ENCODE measurements at regions not wholly inside any gene's neighbourhood (a gene's known extent, or its start where the extent isn't known, plus 50 kb on each side); places are given as distances from the start of the nearest gene placed in this dataset.

DNA sequence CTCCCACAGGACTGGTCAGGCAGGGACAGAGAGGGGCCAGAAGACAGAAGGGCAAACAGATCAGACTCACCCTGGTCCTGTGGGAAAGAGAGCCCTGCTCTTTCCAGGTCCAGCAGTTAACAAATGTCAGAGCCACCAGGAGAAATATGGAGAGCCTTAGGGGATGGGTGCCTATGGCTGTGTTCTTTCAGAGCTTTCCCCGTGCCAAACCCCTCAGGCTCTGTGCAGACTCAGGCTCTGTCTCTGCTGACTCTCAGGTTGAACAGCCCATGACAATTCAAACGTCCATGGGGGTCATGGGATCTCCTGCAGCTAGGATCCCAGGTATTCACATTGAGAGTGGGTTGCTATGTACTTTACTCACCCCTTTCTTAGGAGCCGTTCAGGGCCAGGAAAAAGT lies 120.8 kb upstream of the ERBB4 start (continued):
- no peak for TF ChIP-seq KDM1A (IDR thresholded peaks at IDR 0.05; ENCODE audit: borderline replicate concordance)
- TF ChIP-seq DPF2 (IDR thresholded peaks at IDR 0.05): no peak
- TF ChIP-seq RBBP5 (conservative IDR thresholded peaks at IDR 0.05): no peak
- no peak for TF ChIP-seq HDAC2 (IDR thresholded peaks at IDR 0.05)
- no peak for TF ChIP-seq MEF2A (IDR thresholded peaks at IDR 0.05; ENCODE audit: insufficient read depth, low read depth, low read length)
- TF ChIP-seq, protein P1, sequence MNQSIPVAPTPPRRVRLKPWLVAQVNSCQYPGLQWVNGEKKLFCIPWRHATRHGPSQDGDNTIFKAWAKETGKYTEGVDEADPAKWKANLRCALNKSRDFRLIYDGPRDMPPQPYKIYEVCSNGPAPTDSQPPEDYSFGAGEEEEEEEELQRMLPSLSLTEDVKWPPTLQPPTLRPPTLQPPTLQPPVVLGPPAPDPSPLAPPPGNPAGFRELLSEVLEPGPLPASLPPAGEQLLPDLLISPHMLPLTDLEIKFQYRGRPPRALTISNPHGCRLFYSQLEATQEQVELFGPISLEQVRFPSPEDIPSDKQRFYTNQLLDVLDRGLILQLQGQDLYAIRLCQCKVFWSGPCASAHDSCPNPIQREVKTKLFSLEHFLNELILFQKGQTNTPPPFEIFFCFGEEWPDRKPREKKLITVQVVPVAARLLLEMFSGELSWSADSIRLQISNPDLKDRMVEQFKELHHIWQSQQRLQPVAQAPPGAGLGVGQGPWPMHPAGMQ (IDR thresholded peaks at IDR 0.05; ENCODE audit: borderline replicate concordance): no peak
- no peak for TF ChIP-seq ZNF274 (IDR thresholded peaks at IDR 0.05; ENCODE audit: insufficient read depth, insufficient read length)
- TF ChIP-seq, protein P2, sequence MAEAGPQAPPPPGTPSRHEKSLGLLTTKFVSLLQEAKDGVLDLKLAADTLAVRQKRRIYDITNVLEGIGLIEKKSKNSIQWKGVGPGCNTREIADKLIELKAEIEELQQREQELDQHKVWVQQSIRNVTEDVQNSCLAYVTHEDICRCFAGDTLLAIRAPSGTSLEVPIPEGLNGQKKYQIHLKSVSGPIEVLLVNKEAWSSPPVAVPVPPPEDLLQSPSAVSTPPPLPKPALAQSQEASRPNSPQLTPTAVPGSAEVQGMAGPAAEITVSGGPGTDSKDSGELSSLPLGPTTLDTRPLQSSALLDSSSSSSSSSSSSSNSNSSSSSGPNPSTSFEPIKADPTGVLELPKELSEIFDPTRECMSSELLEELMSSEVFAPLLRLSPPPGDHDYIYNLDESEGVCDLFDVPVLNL (IDR thresholded peaks at IDR 0.05; ENCODE audit: low read depth, low read length): no peak

DNA sequence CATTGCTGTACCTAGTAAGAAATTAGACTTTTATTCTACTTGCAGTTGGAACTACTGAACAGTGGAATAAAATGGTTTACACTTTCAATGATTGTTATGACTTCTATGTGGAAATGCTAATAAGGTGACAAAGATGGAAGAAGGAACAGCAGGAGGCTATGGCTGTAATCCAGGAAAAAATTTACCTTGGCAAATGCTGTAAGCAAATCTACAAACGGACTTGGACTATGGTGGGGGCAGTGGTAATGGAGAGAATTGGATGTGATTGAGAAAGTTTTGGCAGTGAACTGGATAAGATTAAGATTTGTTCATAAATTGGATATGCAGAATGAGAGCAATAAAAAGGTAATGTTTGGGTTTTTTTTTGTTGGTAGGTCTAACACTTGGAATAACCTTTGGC lies 111.0 kb upstream of the ERBB4 start:
- no peaks in the 10 kb centered on the region for H4K20me1 ChIP-seq (ENCODE audit: control insufficient read depth, insufficient read depth)
- H3K4me2 ChIP-seq (ENCODE audit: control insufficient read depth, insufficient read depth): no peak overlapping the region
- no TSS peak for BruUV-seq (replicated peaks)
- no peaks in the 10 kb centered on the region for H3K4me1 ChIP-seq (ENCODE audit: control insufficient read depth, insufficient read depth, low read length)
- in situ Hi-C loops (cut with MboI) (no loop called here), intact Hi-C loops (cut with micrococcal nuclease; ENCODE audit: unreplicated experiment) (no loop called here)
- no peak overlapping the region for H3K27ac ChIP-seq (ENCODE audit: control insufficient read depth, insufficient read depth)
- H3K79me2 ChIP-seq (ENCODE audit: control insufficient read depth, insufficient read depth, low read length): no peaks in the 10 kb centered on the region
- no peak overlapping the region for H3K4me3 ChIP-seq
- H3K9ac ChIP-seq (ENCODE audit: control insufficient read depth, insufficient read depth, low read length): no peak overlapping the region
- ATAC-seq (no peak), FAIRE-seq (no peak), DNase-seq (ENCODE audit: low read depth, low spot score) (no peak)
- H2AFZ ChIP-seq (ENCODE audit: control insufficient read depth, low read depth, low read length): no peak overlapping the region
- WGBS (ENCODE audit: insufficient coverage, insufficient replicate concordance, low lambda C conversion rate, missing lambda C conversion rate): 0% methylated on average over 1 of the region's 1 CpG
- RAD21 ChIA-PET (ENCODE audit: unreplicated experiment): no interaction called here
- no peaks in the 10 kb centered on the region for H3K36me3 ChIP-seq (ENCODE audit: control insufficient read depth in 2 of 2, insufficient read depth in 2 of 2, low read length in 1 of 2)
- SMC1A ChIA-PET (ENCODE audit: uncharacterized antibody, unreplicated experiment): no interaction called here
- no peaks in the 10 kb centered on the region for H3K9me3 ChIP-seq (replicated peaks; ENCODE audit: control insufficient read depth, insufficient read depth, low read length)
- POLR2A ChIA-PET: no interaction called here
- CTCF ChIA-PET: no interaction called here
- no peaks in the 10 kb centered on the region; a peak in 1 of 4 replicates for H3K27me3 ChIP-seq (replicated peaks in 1 of 2; ENCODE audit: control insufficient read depth in 2 of 2, insufficient read depth in 2 of 2, low read length in 1 of 2)
- TF ChIP-seq ZBED1 (IDR thresholded peaks at IDR 0.05; ENCODE audit: borderline replicate concordance): no peak
- TF ChIP-seq DPF2 (IDR thresholded peaks at IDR 0.05): no peak
- TF ChIP-seq, protein P3, sequence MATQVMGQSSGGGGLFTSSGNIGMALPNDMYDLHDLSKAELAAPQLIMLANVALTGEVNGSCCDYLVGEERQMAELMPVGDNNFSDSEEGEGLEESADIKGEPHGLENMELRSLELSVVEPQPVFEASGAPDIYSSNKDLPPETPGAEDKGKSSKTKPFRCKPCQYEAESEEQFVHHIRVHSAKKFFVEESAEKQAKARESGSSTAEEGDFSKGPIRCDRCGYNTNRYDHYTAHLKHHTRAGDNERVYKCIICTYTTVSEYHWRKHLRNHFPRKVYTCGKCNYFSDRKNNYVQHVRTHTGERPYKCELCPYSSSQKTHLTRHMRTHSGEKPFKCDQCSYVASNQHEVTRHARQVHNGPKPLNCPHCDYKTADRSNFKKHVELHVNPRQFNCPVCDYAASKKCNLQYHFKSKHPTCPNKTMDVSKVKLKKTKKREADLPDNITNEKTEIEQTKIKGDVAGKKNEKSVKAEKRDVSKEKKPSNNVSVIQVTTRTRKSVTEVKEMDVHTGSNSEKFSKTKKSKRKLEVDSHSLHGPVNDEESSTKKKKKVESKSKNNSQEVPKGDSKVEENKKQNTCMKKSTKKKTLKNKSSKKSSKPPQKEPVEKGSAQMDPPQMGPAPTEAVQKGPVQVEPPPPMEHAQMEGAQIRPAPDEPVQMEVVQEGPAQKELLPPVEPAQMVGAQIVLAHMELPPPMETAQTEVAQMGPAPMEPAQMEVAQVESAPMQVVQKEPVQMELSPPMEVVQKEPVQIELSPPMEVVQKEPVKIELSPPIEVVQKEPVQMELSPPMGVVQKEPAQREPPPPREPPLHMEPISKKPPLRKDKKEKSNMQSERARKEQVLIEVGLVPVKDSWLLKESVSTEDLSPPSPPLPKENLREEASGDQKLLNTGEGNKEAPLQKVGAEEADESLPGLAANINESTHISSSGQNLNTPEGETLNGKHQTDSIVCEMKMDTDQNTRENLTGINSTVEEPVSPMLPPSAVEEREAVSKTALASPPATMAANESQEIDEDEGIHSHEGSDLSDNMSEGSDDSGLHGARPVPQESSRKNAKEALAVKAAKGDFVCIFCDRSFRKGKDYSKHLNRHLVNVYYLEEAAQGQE (IDR thresholded peaks at IDR 0.05; ENCODE audit: low read depth, low read length): no peak
- TF ChIP-seq ZNF274 (IDR thresholded peaks at IDR 0.05; ENCODE audit: insufficient read depth, insufficient read length): no peak
- TF ChIP-seq, protein P4, sequence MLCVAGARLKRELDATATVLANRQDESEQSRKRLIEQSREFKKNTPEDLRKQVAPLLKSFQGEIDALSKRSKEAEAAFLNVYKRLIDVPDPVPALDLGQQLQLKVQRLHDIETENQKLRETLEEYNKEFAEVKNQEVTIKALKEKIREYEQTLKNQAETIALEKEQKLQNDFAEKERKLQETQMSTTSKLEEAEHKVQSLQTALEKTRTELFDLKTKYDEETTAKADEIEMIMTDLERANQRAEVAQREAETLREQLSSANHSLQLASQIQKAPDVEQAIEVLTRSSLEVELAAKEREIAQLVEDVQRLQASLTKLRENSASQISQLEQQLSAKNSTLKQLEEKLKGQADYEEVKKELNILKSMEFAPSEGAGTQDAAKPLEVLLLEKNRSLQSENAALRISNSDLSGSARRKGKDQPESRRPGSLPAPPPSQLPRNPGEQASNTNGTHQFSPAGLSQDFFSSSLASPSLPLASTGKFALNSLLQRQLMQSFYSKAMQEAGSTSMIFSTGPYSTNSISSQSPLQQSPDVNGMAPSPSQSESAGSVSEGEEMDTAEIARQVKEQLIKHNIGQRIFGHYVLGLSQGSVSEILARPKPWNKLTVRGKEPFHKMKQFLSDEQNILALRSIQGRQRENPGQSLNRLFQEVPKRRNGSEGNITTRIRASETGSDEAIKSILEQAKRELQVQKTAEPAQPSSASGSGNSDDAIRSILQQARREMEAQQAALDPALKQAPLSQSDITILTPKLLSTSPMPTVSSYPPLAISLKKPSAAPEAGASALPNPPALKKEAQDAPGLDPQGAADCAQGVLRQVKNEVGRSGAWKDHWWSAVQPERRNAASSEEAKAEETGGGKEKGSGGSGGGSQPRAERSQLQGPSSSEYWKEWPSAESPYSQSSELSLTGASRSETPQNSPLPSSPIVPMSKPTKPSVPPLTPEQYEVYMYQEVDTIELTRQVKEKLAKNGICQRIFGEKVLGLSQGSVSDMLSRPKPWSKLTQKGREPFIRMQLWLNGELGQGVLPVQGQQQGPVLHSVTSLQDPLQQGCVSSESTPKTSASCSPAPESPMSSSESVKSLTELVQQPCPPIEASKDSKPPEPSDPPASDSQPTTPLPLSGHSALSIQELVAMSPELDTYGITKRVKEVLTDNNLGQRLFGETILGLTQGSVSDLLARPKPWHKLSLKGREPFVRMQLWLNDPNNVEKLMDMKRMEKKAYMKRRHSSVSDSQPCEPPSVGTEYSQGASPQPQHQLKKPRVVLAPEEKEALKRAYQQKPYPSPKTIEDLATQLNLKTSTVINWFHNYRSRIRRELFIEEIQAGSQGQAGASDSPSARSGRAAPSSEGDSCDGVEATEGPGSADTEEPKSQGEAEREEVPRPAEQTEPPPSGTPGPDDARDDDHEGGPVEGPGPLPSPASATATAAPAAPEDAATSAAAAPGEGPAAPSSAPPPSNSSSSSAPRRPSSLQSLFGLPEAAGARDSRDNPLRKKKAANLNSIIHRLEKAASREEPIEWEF (IDR thresholded peaks at IDR 0.05; ENCODE audit: insufficient replicate concordance, low read depth, low read length): no peak
- TF ChIP-seq SMARCA5 (IDR thresholded peaks at IDR 0.05): no peak
- no peak for TF ChIP-seq ZNF207 (IDR thresholded peaks at IDR 0.05; ENCODE audit: borderline replicate concordance)
- no peak for TF ChIP-seq IKZF2 (IDR thresholded peaks at IDR 0.05)

Data from GM12878 (cell line).